CD4-positive, CD25-positive, alpha-beta regulatory T cell (primary cell): ENCODE measurements at regions not wholly inside any gene's neighbourhood (a gene's known extent, or its start where the extent isn't known, plus 50 kb on each side); places are given as distances from the start of the nearest gene placed in this dataset.
"Not testable (repeated sequence)": the region's sequence is repeated elsewhere in the genome, so short reads cannot be mapped to it uniquely, and the experiment has no call there.

ENCODE experiments used
- ATAC-seq, 2 donors: fragments of 150-1000 bp; cut with Tn5 transposase; one replicate each; pipeline ENCODE4 v1.10.0; 2021; ENCODE audit warnings: low read depth in 2 of 2, moderate number of reproducible peaks in 2 of 2, moderate library complexity in 1 of 2
- DNase-seq, 3 donors: peaks; one replicate each; pipeline versions ENCODE4 v3.0.0 to v3.0.0-alpha.2; 2012 to 2022; ENCODE audit warnings: mixed read lengths in 1 of 3
- H3K27ac ChIP-seq: one replicate; pipeline ENCODE4 v1.7.0; 2013; ENCODE audit warnings: mild to moderate bottlenecking, low read length; ENCODE audit not compliant: insufficient read depth, poor library complexity, severe bottlenecking
- H3K27me3 ChIP-seq: one replicate; pipeline ENCODE4 v1.7.0; 2013; ENCODE audit warnings: low read length; ENCODE audit not compliant: control insufficient read depth, insufficient read depth
- H3K36me3 ChIP-seq: one replicate; pipeline ENCODE4 v1.7.0; 2013; ENCODE audit warnings: mild to moderate bottlenecking, low read length, moderate library complexity; ENCODE audit not compliant: control insufficient read depth, insufficient read depth
- H3K4me1 ChIP-seq: 2 replicates; pipeline ENCODE4 v1.7.0; 2013; ENCODE audit warnings: mild to moderate bottlenecking, low read length; ENCODE audit not compliant: insufficient read depth, control insufficient read depth, poor library complexity, severe bottlenecking
- H3K4me3 ChIP-seq: one replicate; pipeline ENCODE4 v1.7.0; 2013; ENCODE audit warnings: low read depth, mild to moderate bottlenecking, low read length, moderate library complexity
- H3K9me3 ChIP-seq, 2 experiments: 1 replicate in 1 of 2; 2 replicates in 1 of 2; pipeline ENCODE4 v1.7.0; 2013; ENCODE audit warnings: low read length in 2 of 2, mild to moderate bottlenecking in 1 of 2, moderate library complexity in 1 of 2; ENCODE audit not compliant: control insufficient read depth in 2 of 2
- H3K27ac Mint-ChIP-seq, 3 donors: one replicate each; pipeline ENCODE4 v1.8.0; 2020 to 2022; ENCODE audit warnings: mild to moderate bottlenecking in 3 of 3, mixed read lengths in 3 of 3, moderate library complexity in 2 of 3
- H3K27me3 Mint-ChIP-seq: one replicate; pipeline ENCODE4 v1.8.0; 2022; ENCODE audit warnings: mild to moderate bottlenecking, mixed read lengths
- H3K36me3 Mint-ChIP-seq: one replicate; pipeline ENCODE4 v1.8.0; 2020; ENCODE audit warnings: mixed read lengths
- H3K4me1 Mint-ChIP-seq, 4 donors: one replicate each; pipeline ENCODE4 v1.8.0; 2020 to 2022; ENCODE audit warnings: mixed read lengths in 4 of 4, mild to moderate bottlenecking in 1 of 4
- H3K4me3 Mint-ChIP-seq, 4 donors: one replicate each; pipeline ENCODE4 v1.8.0; 2020 to 2022; ENCODE audit warnings: mild to moderate bottlenecking in 4 of 4, mixed read lengths in 4 of 4, moderate library complexity in 3 of 4
- H3K9me3 Mint-ChIP-seq, 7 donors: one replicate each; pipeline ENCODE4 v1.8.0; 2020 to 2022; ENCODE audit warnings: mixed read lengths in 7 of 7, mild to moderate bottlenecking in 3 of 7, moderate library complexity in 2 of 7

DNA sequence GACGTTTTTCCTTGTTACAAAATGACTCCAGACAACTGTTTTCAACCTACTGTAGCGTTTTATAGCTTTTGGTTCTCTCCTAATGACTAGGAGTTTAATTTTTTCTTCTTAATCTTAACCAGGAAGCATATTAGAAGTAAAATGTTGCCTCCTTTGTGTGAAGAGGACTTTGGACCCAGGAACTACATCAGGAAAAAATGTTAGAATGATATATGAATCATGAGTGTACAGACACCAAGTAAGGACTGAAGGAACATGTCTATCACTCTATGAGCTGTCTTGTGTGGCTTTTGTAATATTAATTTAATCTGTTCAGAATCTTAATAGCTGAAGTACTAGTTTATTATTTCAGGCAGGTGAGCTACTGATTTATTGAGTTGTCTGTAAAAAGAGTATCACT lies 71.0 kb upstream of the MARCKS start:
- no peak overlapping the region for H3K27ac ChIP-seq
- peaks cover 0 to 2% (median 0%) of the 10 kb centered on the region in 4 donors for H3K4me1 Mint-ChIP-seq
- no peak overlapping the region for H3K27ac Mint-ChIP-seq
- H3K27me3 ChIP-seq, result no peaks in the 10 kb centered on the region
- ATAC-seq, result no peak
- H3K9me3 ChIP-seq, result no peaks in the 10 kb centered on the region
- no peaks in the 10 kb centered on the region for H3K4me1 ChIP-seq
- no peaks in the 10 kb centered on the region for H3K36me3 ChIP-seq
- no peaks in the 10 kb centered on the region for H3K36me3 Mint-ChIP-seq
- H3K4me3 ChIP-seq, result no peak overlapping the region
- DNase-seq, result no peak
- H3K9me3 Mint-ChIP-seq, result peaks cover 0 to 2% (median 0%) of the 10 kb centered on the region in 7 donors
- H3K27me3 Mint-ChIP-seq, result peaks cover 7% of the 10 kb centered on the region
- no peak overlapping the region for H3K4me3 Mint-ChIP-seq

DNA sequence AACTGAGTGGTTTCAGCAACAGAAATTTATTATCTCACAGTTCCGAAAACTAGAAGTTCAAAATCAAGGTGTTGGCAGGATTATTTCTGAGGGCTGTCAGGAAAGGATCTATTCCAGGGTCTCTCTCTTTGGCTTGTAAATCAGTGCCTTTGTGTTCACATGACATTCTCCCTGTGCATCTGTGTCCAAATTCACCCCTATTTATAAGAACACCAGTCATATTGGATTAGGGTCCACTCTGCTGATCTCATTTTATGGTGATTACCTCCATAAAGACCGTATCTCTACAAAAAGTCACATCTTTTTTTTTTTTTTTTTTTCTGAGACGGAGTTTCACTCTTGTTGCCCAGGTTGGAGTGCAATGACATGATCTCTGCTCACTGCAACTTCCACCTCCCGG lies 68.6 kb upstream of the MARCKS start:
- peaks cover 0 to 2% (median 0%) of the 10 kb centered on the region in 4 donors for H3K4me1 Mint-ChIP-seq
- ATAC-seq (no peak), DNase-seq (no peak)
- H3K27ac Mint-ChIP-seq, result no peak overlapping the region
- Histone ChIP-seq H3K27me3 (no peaks in the 10 kb centered on the region), H3K4me1 (no peaks in the 10 kb centered on the region), H3K9me3 (no peaks in the 10 kb centered on the region), H3K36me3 (no peaks in the 10 kb centered on the region), H3K27ac (no peak overlapping the region), H3K4me3 (no peak overlapping the region)
- H3K9me3 Mint-ChIP-seq, result peaks cover 0 to 2% (median 0%) of the 10 kb centered on the region in 7 donors
- H3K36me3 Mint-ChIP-seq, result no peaks in the 10 kb centered on the region
- H3K4me3 Mint-ChIP-seq, result no peak overlapping the region
- peaks cover 7% of the 10 kb centered on the region for H3K27me3 Mint-ChIP-seq

DNA sequence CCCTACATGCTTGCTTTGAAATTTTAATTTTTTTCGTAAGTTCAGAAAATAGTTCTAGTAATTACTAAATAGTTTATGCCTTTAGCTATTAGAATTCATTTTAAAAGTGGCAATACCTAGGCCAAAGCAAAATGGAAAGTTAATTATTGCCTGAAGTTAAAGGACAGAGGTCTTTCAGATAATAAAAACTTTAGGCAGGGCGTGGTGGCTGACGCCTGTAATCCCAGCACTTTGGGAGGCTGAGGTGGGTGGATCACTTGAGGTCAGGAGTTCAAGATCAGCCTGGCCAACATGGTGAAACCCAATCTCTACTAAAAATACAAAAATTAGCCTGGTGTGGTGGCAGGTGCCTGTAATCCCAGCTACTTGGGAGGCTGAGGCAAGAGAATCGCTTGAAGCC lies 65.9 kb upstream of the MARCKS start:
- not testable (repeated sequence) for H3K4me3 ChIP-seq, H3K27ac Mint-ChIP-seq, H3K27me3 ChIP-seq, H3K36me3 Mint-ChIP-seq, H3K4me3 Mint-ChIP-seq, H3K4me1 ChIP-seq, H3K27me3 Mint-ChIP-seq, DNase-seq, H3K9me3 ChIP-seq, H3K36me3 ChIP-seq, H3K4me1 Mint-ChIP-seq, H3K27ac ChIP-seq, H3K9me3 Mint-ChIP-seq, ATAC-seq

DNA sequence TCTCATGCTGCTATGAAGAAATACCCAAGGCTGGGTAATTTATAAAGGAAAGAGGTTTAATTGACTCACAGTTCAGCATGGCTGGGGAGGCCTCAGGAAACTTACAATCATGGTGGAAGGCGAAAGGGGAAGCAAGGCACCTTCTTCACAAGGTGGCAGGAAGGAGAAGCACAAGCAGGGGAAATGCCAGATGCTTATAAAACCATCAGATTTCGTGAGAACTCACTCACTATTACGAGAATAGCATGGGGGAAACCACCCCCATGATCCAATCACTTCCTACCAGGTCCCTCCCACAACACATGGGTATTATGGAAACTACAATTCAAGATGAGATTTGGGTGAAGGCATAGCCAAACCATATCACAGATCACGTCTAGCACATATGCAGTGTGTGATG lies 61.8 kb upstream of the MARCKS start:
- H3K9me3 Mint-ChIP-seq, H3K27ac ChIP-seq, DNase-seq, H3K36me3 ChIP-seq, H3K36me3 Mint-ChIP-seq, H3K27me3 ChIP-seq, H3K4me3 Mint-ChIP-seq, H3K4me3 ChIP-seq, H3K27ac Mint-ChIP-seq, H3K4me1 Mint-ChIP-seq, H3K9me3 ChIP-seq, ATAC-seq, H3K4me1 ChIP-seq: not testable (repeated sequence)
- peaks cover 12% of the 10 kb centered on the region for H3K27me3 Mint-ChIP-seq

DNA sequence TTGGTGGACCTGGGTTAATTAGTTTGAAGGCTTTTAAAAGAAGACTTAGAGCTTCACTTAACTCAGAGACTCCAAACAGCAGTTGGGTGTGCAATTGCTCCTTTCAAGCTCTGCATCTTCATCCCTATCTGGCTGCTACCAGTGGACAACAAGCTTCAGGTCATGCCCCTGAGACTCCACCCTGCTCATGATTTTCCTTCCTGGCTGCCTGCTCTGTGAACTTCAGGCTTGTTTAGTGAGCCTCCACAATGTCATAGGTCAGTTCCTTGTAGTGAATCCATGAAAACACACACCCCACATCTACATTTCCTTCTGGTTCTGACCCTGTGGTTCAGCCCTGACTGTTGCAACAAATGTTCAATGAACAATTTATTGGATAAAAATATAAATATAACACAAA lies 61.1 kb upstream of the MARCKS start:
- no peak overlapping the region for H3K4me3 ChIP-seq
- H3K27me3 ChIP-seq, result no peaks in the 10 kb centered on the region
- no peak for DNase-seq
- Mint-ChIP-seq H3K36me3 (no peaks in the 10 kb centered on the region), H3K27me3 (peaks cover 16% of the 10 kb centered on the region), H3K4me3 (no peak overlapping the region), H3K27ac (no peak overlapping the region), H3K9me3 (peaks cover 0 to 2% (median 0%) of the 10 kb centered on the region in 7 donors), H3K4me1 (no peaks in the 10 kb centered on the region)
- H3K27ac ChIP-seq, result no peak overlapping the region
- no peaks in the 10 kb centered on the region for H3K4me1 ChIP-seq
- ATAC-seq, result no peak
- H3K9me3 ChIP-seq, result no peaks in the 10 kb centered on the region
- H3K36me3 ChIP-seq, result no peaks in the 10 kb centered on the region

DNA sequence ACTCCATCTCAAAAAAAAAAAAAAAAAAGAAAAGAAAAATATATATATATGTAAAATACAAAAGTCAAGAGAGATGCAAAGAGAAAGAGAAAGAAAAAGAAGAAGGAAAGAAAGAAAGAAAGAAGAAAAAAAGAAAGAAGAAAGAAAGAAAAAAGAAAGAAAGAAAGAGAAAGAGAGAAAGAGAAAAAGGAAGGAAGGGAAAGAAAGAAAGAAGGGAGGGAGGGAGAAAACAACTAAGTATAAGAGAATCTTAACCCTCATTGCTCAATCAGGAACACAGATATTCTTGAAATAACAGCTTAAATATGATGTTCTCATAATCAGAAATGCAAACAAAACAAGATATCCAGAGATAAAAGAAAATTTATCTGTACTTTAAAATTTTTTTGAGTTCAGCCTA lies 54.4 kb upstream of the MARCKS start:
- no peak overlapping the region for H3K4me3 ChIP-seq
- H3K27me3 ChIP-seq, result no peaks in the 10 kb centered on the region
- H3K36me3 ChIP-seq, result no peaks in the 10 kb centered on the region
- H3K27ac ChIP-seq, result no peak overlapping the region
- Mint-ChIP-seq H3K4me1 (no peaks in the 10 kb centered on the region), H3K4me3 (no peak overlapping the region), H3K27ac (no peak overlapping the region), H3K36me3 (no peaks in the 10 kb centered on the region), H3K9me3 (peaks cover 0 to 2% (median 0%) of the 10 kb centered on the region in 7 donors), H3K27me3 (peaks cover 8% of the 10 kb centered on the region)
- DNase-seq (no peak), ATAC-seq (no peak)
- H3K9me3 ChIP-seq, result no peaks in the 10 kb centered on the region
- H3K4me1 ChIP-seq, result no peaks in the 10 kb centered on the region

DNA sequence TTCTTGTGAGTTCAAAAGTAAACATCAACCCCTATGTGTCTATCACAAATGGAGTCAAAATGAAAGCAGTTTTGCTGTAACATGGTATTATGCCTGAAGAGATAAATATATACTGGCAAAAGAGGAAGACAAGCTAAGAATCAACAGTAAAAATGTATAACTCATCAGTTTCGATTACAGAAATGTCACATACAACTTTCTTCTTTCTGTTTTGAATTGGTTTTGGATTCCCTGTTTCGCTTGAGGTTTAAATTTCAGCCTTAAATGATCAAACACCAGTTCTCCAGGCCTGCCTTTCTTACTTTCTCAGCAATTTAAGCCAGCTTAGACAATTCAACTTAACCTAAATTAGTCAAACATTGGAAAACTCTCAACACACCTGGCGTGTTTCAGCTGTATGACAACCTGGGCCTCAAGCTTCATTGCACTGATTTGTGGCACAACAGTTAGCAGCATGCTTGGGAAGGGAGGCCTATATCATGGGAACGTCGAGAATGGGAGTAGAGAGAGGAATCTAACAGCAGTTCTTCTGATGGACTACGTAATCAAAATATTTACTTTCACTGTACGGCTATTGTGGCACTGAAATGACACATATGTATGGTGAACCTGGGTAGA lies 51.9 kb upstream of the MARCKS start:
- ATAC-seq (no peak), DNase-seq (no peak)
- H3K4me3 Mint-ChIP-seq, result no peak overlapping the region
- no peaks in the 10 kb centered on the region for H3K9me3 ChIP-seq
- H3K4me1 Mint-ChIP-seq, result peaks cover 0 to 5% (median 3%) of the 10 kb centered on the region in 4 donors
- peaks cover 1% of the 10 kb centered on the region for H3K27me3 ChIP-seq
- no peak overlapping the region for H3K4me3 ChIP-seq
- H3K27ac ChIP-seq, result no peak overlapping the region
- H3K27ac Mint-ChIP-seq, result no peak overlapping the region
- no peaks in the 10 kb centered on the region for H3K4me1 ChIP-seq
- no peaks in the 10 kb centered on the region for H3K36me3 Mint-ChIP-seq
- H3K27me3 Mint-ChIP-seq, result peaks cover 4% of the 10 kb centered on the region
- H3K36me3 ChIP-seq, result no peaks in the 10 kb centered on the region
- H3K9me3 Mint-ChIP-seq, result peaks cover 0 to 4% (median 0%) of the 10 kb centered on the region in 7 donors

DNA sequence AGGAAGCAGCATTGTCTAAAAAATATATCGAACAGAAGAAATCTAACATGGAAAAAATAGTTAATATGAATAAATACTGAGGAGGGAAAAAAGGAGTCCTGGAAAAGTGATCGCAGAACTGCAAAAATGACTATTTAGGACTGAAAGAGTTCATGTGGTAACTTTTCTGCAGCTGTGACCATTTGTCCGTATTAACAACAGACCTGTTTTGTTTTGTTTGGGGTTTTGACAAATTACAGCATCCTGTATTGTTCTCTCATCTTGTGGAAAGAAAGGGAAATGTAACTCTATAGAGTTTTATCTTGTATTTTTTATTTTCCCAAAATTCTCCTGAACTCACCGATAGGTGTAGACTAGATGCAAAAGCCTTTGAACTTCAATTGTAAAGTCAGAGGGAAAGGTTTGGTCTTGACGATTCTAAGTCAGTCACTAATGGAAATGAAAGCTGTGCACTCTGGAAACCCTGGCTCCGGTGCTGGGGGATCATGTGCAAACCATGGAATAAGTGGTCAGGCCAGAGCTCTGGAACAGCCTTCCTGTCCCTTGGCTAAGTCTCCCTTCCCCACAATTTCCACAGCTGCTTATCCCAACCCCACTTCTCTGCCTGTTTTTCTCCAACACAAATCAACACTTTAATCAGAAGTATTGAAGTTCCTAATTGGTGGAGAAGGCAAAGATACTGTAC lies 51.2 kb upstream of the MARCKS start:
- peaks cover 1% of the 10 kb centered on the region for H3K27me3 ChIP-seq
- H3K4me3 ChIP-seq, result no peak overlapping the region
- H3K27me3 Mint-ChIP-seq, result no peaks in the 10 kb centered on the region
- no peaks in the 10 kb centered on the region for H3K4me1 ChIP-seq
- peaks cover 0 to 5% (median 3%) of the 10 kb centered on the region in 4 donors for H3K4me1 Mint-ChIP-seq
- no peak overlapping the region for H3K27ac Mint-ChIP-seq
- no peak for ATAC-seq
- no peaks in the 10 kb centered on the region for H3K36me3 ChIP-seq
- no peaks in the 10 kb centered on the region for H3K36me3 Mint-ChIP-seq
- H3K27ac ChIP-seq, result no peak overlapping the region
- H3K4me3 Mint-ChIP-seq, result no peak overlapping the region
- peaks cover 0 to 4% (median 0%) of the 10 kb centered on the region in 7 donors for H3K9me3 Mint-ChIP-seq
- no peaks in the 10 kb centered on the region for H3K9me3 ChIP-seq
- no peak for DNase-seq
